GM23338 (cell line): ENCODE measurements at regions not wholly inside any gene's neighbourhood (a gene's known extent, or its start where the extent isn't known, plus 50 kb on each side); places are given as distances from the start of the nearest gene placed in this dataset.

Source experiments
- CTCF ChIP-seq, 2 experiments: fragments of 200-600 bp in 1 of 2; sonication (generic) in 1 of 2; conservative IDR thresholded peaks; 2 replicates each; pipeline versions ENCODE4 v1.5.1 to v1.6.1; 2016 to 2017; ENCODE audit warnings: antibody characterized with exemption in 2 of 2, low read depth in 2 of 2, mild to moderate bottlenecking in 2 of 2, moderate library complexity in 1 of 2
- EZH2 ChIP-seq: fragments of 200-600 bp; sonication (generic); IDR thresholded peaks from one replicate; pipeline ENCODE4 v1.8.0; 2017; ENCODE audit warnings: antibody characterized with exemption, mild to moderate bottlenecking, low read depth; ENCODE audit not compliant: unreplicated experiment
- EZH2phosphoT487 ChIP-seq: fragments of 200-600 bp; sonication (generic); IDR thresholded peaks from one replicate; pipeline ENCODE4 v1.8.1; 2018; ENCODE audit warnings: antibody characterized with exemption; ENCODE audit not compliant: unreplicated experiment
- JUNB ChIP-seq: IDR thresholded peaks from one replicate; pipeline ENCODE4 v1.6.1; 2016; ENCODE audit warnings: antibody characterized with exemption; ENCODE audit not compliant: unreplicated experiment
- NANOG ChIP-seq: IDR thresholded peaks from 2 replicates; pipeline ENCODE4 v1.6.1; 2016; ENCODE audit warnings: antibody characterized with exemption, borderline replicate concordance
- POLR2AphosphoS5 ChIP-seq: IDR thresholded peaks from 2 replicates; pipeline ENCODE4 v1.6.1; 2016; ENCODE audit warnings: antibody characterized with exemption, low read depth
- REST ChIP-seq: IDR thresholded peaks from one replicate; pipeline ENCODE4 v1.6.1; 2018; ENCODE audit warnings: antibody characterized with exemption; ENCODE audit not compliant: unreplicated experiment
- STAT1 ChIP-seq: IDR thresholded peaks from one replicate; pipeline ENCODE4 v1.6.1; 2016; ENCODE audit warnings: antibody characterized with exemption; ENCODE audit not compliant: unreplicated experiment
- ZNF114 ChIP-seq: fragments of 250-450 bp; sonication (Bioruptor Pico); IDR thresholded peaks from 2 replicates; pipeline ENCODE4 v1.5.0; 2020; ENCODE audit warnings: mild to moderate bottlenecking, moderate library complexity
- ZNF331 ChIP-seq: fragments of 250-450 bp; sonication (Bioruptor Pico); IDR thresholded peaks from 2 replicates; pipeline ENCODE4 v1.5.0; 2020; ENCODE audit warnings: low read depth, mild to moderate bottlenecking, moderate library complexity

- TF ChIP-seq CTCF (conservative IDR thresholded peaks at IDR 0.05; ENCODE audit: low read depth in 2 of 2) (no peak), POLR2AphosphoS5 (no peak), REST (no peak), ZNF331 (no peak), EZH2 (no peak), NANOG (no peak), EZH2phosphoT487 (no peak), STAT1 (no peak), ZNF114 (CRISPR knock-in tag) (no peak), JUNB (no peak)
Measured at GRCh38 chr2:21257621-21258020, 133.9 kb downstream of the TDRD15 start.
